H1 (cell line): ENCODE measurements at regions not wholly inside any gene's neighbourhood (a gene's known extent, or its start where the extent isn't known, plus 50 kb on each side); places are given as distances from the start of the nearest gene placed in this dataset.

Experiments used
- EGR1 ChIP-seq: IDR thresholded peaks from 2 replicates; pipeline ENCODE4 v1.6.1; 2011; ENCODE audit warnings: low read depth, low read length, borderline replicate concordance
- GABPA ChIP-seq: IDR thresholded peaks from 2 replicates; pipeline ENCODE4 v1.6.1; 2011; ENCODE audit warnings: mild to moderate bottlenecking, low read length, moderate library complexity, borderline replicate concordance; ENCODE audit not compliant: insufficient read depth
- TEAD4 ChIP-seq: IDR thresholded peaks from 2 replicates; pipeline ENCODE4 v1.6.1; 2012; ENCODE audit warnings: low read depth, low read length, inconsistent platforms, mixed read lengths

- no peak for TF ChIP-seq EGR1
- no peak for TF ChIP-seq GABPA
- TF ChIP-seq TEAD4, result no peak
Observed at GRCh38 chr4:152104901-152105357, 344.1 kb upstream of the GATB start (continued).
